ENCODE measurements at regions not wholly inside any gene's neighbourhood (a gene's known extent, or its start where the extent isn't known, plus 50 kb on each side); places are given as distances from the start of the nearest gene placed in this dataset.

- Histone ChIP-seq H3K4me1 (ENCODE audit: control insufficient read depth in 1 of 2, insufficient read depth in 2 of 2, low read length in 2 of 2) (no peaks in the 10 kb centered on the region), H3K9me3 (ENCODE audit: control insufficient read depth in 1 of 2, low read length in 2 of 2) (no peaks in the 10 kb centered on the region), H3K4me3 (ENCODE audit: low read depth in 1 of 2, low read length in 2 of 2) (no peak overlapping the region), H3K36me3 (ENCODE audit: control insufficient read depth in 1 of 2, insufficient read depth in 2 of 2, low read length in 2 of 2) (no peaks in the 10 kb centered on the region), H3K9ac (ENCODE audit: low read depth in 1 of 2, low read length in 2 of 2) (no peak overlapping the region), H3K27me3 (ENCODE audit: control insufficient read depth in 1 of 2, insufficient read depth in 2 of 2, low read length in 2 of 2) (no peaks in the 10 kb centered on the region), H3K27ac (ENCODE audit: low read depth, low read length) (no peak overlapping the region)
Observed at GRCh38 chr13:34555988-34556387, 386.1 kb upstream of the NBEA start.

- Histone ChIP-seq H3K4me1 (ENCODE audit: control insufficient read depth in 1 of 2, insufficient read depth in 2 of 2, low read length in 2 of 2) (no peaks in the 10 kb centered on the region), H3K9ac (ENCODE audit: low read depth in 1 of 2, low read length in 2 of 2) (no peak overlapping the region), H3K9me3 (ENCODE audit: control insufficient read depth in 1 of 2, low read length in 2 of 2) (no peaks in the 10 kb centered on the region), H3K4me3 (ENCODE audit: low read depth in 1 of 2, low read length in 2 of 2) (no peak overlapping the region), H3K36me3 (ENCODE audit: control insufficient read depth in 1 of 2, insufficient read depth in 2 of 2, low read length in 2 of 2) (no peaks in the 10 kb centered on the region), H3K27me3 (ENCODE audit: control insufficient read depth in 1 of 2, insufficient read depth in 2 of 2, low read length in 2 of 2) (no peaks in the 10 kb centered on the region), H3K27ac (ENCODE audit: low read depth, low read length) (no peak overlapping the region)
Observed at GRCh38 chr13:34561033-34561432, 381.0 kb upstream of the NBEA start.

DNA sequence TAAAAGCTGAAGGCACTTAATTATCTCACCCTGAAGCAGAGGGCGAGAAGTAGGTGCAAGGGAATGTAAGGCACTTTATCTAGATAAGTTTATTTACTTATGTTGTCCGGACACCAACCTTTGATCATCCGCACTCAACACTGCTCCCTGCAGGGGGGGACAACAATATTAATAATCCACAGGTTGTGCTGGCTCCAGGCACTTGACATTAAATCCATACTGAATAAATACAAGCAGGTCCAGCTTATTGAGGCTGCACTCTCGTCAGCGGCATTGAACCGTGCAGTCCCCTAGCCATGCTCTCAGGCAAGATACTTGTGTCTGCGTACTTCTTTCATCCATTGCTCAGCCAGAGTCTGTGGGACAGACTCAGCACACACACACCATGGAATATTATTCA is 374.5 kb upstream of the NBEA start:
- Histone ChIP-seq H3K4me1 (ENCODE audit: control insufficient read depth in 1 of 2, insufficient read depth in 2 of 2, low read length in 2 of 2) (no peaks in the 10 kb centered on the region), H3K36me3 (ENCODE audit: control insufficient read depth in 1 of 2, insufficient read depth in 2 of 2, low read length in 2 of 2) (no peaks in the 10 kb centered on the region), H3K27ac (ENCODE audit: low read depth, low read length) (no peak overlapping the region), H3K27me3 (ENCODE audit: control insufficient read depth in 1 of 2, insufficient read depth in 2 of 2, low read length in 2 of 2) (no peaks in the 10 kb centered on the region), H3K4me3 (ENCODE audit: low read depth in 1 of 2, low read length in 2 of 2) (no peak overlapping the region), H3K9me3 (ENCODE audit: control insufficient read depth in 1 of 2, low read length in 2 of 2) (no peaks in the 10 kb centered on the region), H3K9ac (ENCODE audit: low read depth in 1 of 2, low read length in 2 of 2) (no peak overlapping the region)

DNA sequence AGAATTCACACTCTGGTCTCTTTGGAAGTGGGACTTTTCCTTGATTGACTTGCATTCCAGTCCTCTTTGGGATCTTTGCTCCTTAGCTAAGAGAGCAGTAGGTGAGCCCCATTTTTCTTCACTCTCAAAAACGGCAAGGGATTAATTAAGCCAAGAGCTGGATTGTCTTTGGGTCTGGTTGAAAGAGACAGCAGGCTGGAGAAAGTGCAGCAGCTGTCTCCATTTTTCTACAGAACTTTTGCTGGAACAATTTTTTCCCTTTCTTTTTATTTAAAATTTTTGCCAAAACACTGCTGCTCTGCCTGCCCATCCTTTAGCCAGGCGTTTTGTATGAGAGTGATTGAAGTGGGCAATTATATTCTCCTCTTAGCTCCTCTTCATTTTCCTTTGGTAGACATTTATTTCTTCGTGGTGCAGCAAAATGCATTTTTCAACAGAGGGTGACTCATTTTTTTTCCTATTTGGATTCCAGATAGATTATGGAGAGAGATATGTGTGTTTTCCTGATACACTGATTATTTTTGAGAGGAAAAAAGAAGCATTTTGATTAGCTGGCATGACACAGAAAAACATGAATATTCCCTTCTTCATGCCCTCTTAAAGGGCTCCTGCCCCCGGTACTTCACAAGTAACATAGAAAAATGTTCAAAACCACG is 371.2 kb upstream of the NBEA start:
- no peaks in the 10 kb centered on the region for H3K9me3 ChIP-seq (ENCODE audit: control insufficient read depth in 1 of 2, low read length in 2 of 2)
- H3K4me3 ChIP-seq (ENCODE audit: low read depth in 1 of 2, low read length in 2 of 2), result no peak overlapping the region
- no peaks in the 10 kb centered on the region for H3K27me3 ChIP-seq (ENCODE audit: control insufficient read depth in 1 of 2, insufficient read depth in 2 of 2, low read length in 2 of 2)
- no peaks in the 10 kb centered on the region for H3K4me1 ChIP-seq (ENCODE audit: control insufficient read depth in 1 of 2, insufficient read depth in 2 of 2, low read length in 2 of 2)
- no peak overlapping the region for H3K9ac ChIP-seq (ENCODE audit: low read depth in 1 of 2, low read length in 2 of 2)
- no peak overlapping the region for H3K27ac ChIP-seq (ENCODE audit: low read depth, low read length)
- no peaks in the 10 kb centered on the region for H3K36me3 ChIP-seq (ENCODE audit: control insufficient read depth in 1 of 2, insufficient read depth in 2 of 2, low read length in 2 of 2)

DNA sequence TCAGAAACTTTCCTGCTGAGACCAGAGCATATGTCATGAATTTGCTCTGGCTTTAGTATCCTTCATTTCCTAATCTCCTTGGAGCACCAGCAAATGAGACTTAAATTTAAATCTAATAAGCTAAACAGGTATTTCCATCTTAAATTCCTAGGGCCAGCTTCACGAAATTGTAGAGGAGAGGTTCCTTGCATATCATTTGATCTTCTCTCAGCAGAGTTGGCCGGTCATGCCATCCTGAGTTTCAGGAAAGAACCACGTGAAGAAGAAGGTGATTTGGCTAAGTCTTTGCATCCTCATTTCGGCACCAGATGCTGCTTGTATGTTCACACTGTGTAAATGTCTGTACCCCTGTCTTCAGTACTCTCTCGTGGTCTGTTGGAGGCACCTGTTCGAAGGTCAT is 370.4 kb upstream of the NBEA start:
- Histone ChIP-seq H3K36me3 (ENCODE audit: control insufficient read depth in 1 of 2, insufficient read depth in 2 of 2, low read length in 2 of 2) (no peaks in the 10 kb centered on the region), H3K9me3 (ENCODE audit: control insufficient read depth in 1 of 2, low read length in 2 of 2) (no peaks in the 10 kb centered on the region), H3K9ac (ENCODE audit: low read depth in 1 of 2, low read length in 2 of 2) (no peak overlapping the region), H3K27me3 (ENCODE audit: control insufficient read depth in 1 of 2, insufficient read depth in 2 of 2, low read length in 2 of 2) (no peaks in the 10 kb centered on the region), H3K4me1 (ENCODE audit: control insufficient read depth in 1 of 2, insufficient read depth in 2 of 2, low read length in 2 of 2) (no peaks in the 10 kb centered on the region), H3K4me3 (ENCODE audit: low read depth in 1 of 2, low read length in 2 of 2) (no peak overlapping the region), H3K27ac (ENCODE audit: low read depth, low read length) (no peak overlapping the region)

DNA sequence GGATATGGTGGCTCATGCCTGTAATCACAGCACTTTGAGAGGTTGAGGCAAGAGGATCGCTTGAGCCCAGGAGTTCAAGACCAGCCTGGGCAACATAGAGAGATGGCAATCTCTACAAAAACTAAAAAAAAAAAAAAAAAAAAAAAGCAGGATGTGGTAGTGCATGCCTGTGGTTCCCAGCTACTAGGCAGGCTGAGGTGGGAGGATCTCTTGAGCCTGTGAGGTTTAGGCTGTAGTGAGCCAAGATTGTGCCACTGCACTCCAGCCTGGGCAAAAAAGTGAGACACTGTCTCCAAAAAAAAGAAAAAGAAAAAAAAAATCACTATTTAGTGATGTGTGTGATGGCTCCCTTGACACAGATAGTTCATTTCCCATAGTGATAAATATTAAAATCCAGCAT is 365.0 kb upstream of the NBEA start:
- H3K9me3 ChIP-seq (ENCODE audit: control insufficient read depth in 1 of 2, low read length in 2 of 2), result no peaks in the 10 kb centered on the region
- no peaks in the 10 kb centered on the region for H3K36me3 ChIP-seq (ENCODE audit: control insufficient read depth in 1 of 2, insufficient read depth in 2 of 2, low read length in 2 of 2)
- H3K27ac ChIP-seq (ENCODE audit: low read depth, low read length), result no peak overlapping the region
- no peaks in the 10 kb centered on the region for H3K4me1 ChIP-seq (ENCODE audit: control insufficient read depth in 1 of 2, insufficient read depth in 2 of 2, low read length in 2 of 2)
- no peak overlapping the region for H3K4me3 ChIP-seq (ENCODE audit: low read depth in 1 of 2, low read length in 2 of 2)
- no peak overlapping the region for H3K9ac ChIP-seq (ENCODE audit: low read depth in 1 of 2, low read length in 2 of 2)
- H3K27me3 ChIP-seq (ENCODE audit: control insufficient read depth in 1 of 2, insufficient read depth in 2 of 2, low read length in 2 of 2), result no peaks in the 10 kb centered on the region

GRCh38 chr13:34578471-34578870 is 363.6 kb upstream of the NBEA start:
- H3K9me3 ChIP-seq (ENCODE audit: control insufficient read depth in 1 of 2, low read length in 2 of 2), result no peaks in the 10 kb centered on the region
- no peak overlapping the region for H3K27ac ChIP-seq (ENCODE audit: low read depth, low read length)
- no peaks in the 10 kb centered on the region for H3K27me3 ChIP-seq (ENCODE audit: control insufficient read depth in 1 of 2, insufficient read depth in 2 of 2, low read length in 2 of 2)
- H3K4me3 ChIP-seq (ENCODE audit: low read depth in 1 of 2, low read length in 2 of 2), result no peak overlapping the region
- no peaks in the 10 kb centered on the region for H3K4me1 ChIP-seq (ENCODE audit: control insufficient read depth in 1 of 2, insufficient read depth in 2 of 2, low read length in 2 of 2)
- H3K36me3 ChIP-seq (ENCODE audit: control insufficient read depth in 1 of 2, insufficient read depth in 2 of 2, low read length in 2 of 2), result no peaks in the 10 kb centered on the region
- H3K9ac ChIP-seq (ENCODE audit: low read depth in 1 of 2, low read length in 2 of 2), result no peak overlapping the region

DNA sequence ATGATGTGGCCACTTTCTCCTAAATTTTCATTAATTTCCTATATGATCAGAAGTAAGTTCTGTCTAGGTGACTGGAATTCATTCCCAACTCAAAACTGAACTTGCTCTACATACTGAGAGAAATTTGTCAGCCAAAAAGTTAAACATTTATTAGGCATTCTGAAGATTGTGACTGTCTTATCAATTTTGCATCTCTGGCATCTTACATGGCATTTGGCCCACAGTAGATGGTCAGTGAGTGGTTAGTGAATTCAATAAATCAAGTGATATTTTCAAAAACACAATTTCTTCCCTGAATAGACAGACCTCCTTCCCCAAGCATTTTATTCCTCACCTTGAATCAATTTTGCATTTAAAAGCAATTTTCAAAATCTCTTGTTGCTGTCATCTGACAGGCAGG is 363.2 kb upstream of the NBEA start:
- no peak overlapping the region for H3K4me3 ChIP-seq (ENCODE audit: low read depth in 1 of 2, low read length in 2 of 2)
- no peaks in the 10 kb centered on the region for H3K27me3 ChIP-seq (ENCODE audit: control insufficient read depth in 1 of 2, insufficient read depth in 2 of 2, low read length in 2 of 2)
- no peaks in the 10 kb centered on the region for H3K36me3 ChIP-seq (ENCODE audit: control insufficient read depth in 1 of 2, insufficient read depth in 2 of 2, low read length in 2 of 2)
- no peaks in the 10 kb centered on the region for H3K4me1 ChIP-seq (ENCODE audit: control insufficient read depth in 1 of 2, insufficient read depth in 2 of 2, low read length in 2 of 2)
- no peak overlapping the region for H3K27ac ChIP-seq (ENCODE audit: low read depth, low read length)
- no peak overlapping the region for H3K9ac ChIP-seq (ENCODE audit: low read depth in 1 of 2, low read length in 2 of 2)
- no peaks in the 10 kb centered on the region for H3K9me3 ChIP-seq (ENCODE audit: control insufficient read depth in 1 of 2, low read length in 2 of 2)

- no peaks in the 10 kb centered on the region for H3K9me3 ChIP-seq (ENCODE audit: control insufficient read depth in 1 of 2, low read length in 2 of 2)
Observed at GRCh38 chr13:34583181-34583580, 358.9 kb upstream of the NBEA start.

GRCh38 chr13:34587576-34587975 is 354.5 kb upstream of the NBEA start:
- no peaks in the 10 kb centered on the region for H3K9me3 ChIP-seq (ENCODE audit: control insufficient read depth in 1 of 2, low read length in 2 of 2)
- no peaks in the 10 kb centered on the region for H3K4me1 ChIP-seq (ENCODE audit: control insufficient read depth in 1 of 2, insufficient read depth in 2 of 2, low read length in 2 of 2)
- no peak overlapping the region for H3K27ac ChIP-seq (ENCODE audit: low read depth, low read length)
- no peaks in the 10 kb centered on the region for H3K27me3 ChIP-seq (ENCODE audit: control insufficient read depth in 1 of 2, insufficient read depth in 2 of 2, low read length in 2 of 2)
- H3K4me3 ChIP-seq (ENCODE audit: low read depth in 1 of 2, low read length in 2 of 2), result no peak overlapping the region
- no peak overlapping the region for H3K9ac ChIP-seq (ENCODE audit: low read depth in 1 of 2, low read length in 2 of 2)
- no peaks in the 10 kb centered on the region for H3K36me3 ChIP-seq (ENCODE audit: control insufficient read depth in 1 of 2, insufficient read depth in 2 of 2, low read length in 2 of 2)

More at GRCh38 chr13:34583181-34583580, 358.9 kb upstream of the NBEA start:
- H3K9ac ChIP-seq (ENCODE audit: low read depth in 1 of 2, low read length in 2 of 2), result no peak overlapping the region
- H3K36me3 ChIP-seq (ENCODE audit: control insufficient read depth in 1 of 2, insufficient read depth in 2 of 2, low read length in 2 of 2), result no peaks in the 10 kb centered on the region
- H3K4me1 ChIP-seq (ENCODE audit: control insufficient read depth in 1 of 2, insufficient read depth in 2 of 2, low read length in 2 of 2), result no peaks in the 10 kb centered on the region
- no peak overlapping the region for H3K4me3 ChIP-seq (ENCODE audit: low read depth in 1 of 2, low read length in 2 of 2)
- H3K27ac ChIP-seq (ENCODE audit: low read depth, low read length), result no peak overlapping the region
- H3K27me3 ChIP-seq (ENCODE audit: control insufficient read depth in 1 of 2, insufficient read depth in 2 of 2, low read length in 2 of 2), result no peaks in the 10 kb centered on the region

DNA sequence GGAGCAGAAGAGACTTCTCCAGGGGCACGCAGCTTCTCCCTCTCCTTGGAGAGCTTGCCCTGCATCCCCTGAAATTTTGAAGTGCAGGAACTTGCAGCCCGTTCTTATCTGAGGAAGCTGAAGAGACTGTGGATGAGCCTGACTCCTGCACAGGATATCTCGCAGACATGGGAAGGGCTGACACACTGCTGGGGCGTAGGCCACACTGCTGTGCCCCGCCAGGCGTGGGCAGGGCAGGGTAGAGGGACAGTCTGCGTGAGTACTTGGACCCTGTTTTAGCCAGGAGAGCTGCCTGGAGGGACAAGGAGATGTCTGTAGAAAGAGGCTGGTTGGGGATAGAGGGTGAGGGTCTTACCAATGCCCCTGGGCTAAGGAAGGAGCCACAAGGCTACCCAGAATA is 353.7 kb upstream of the NBEA start:
- Histone ChIP-seq H3K27me3 (ENCODE audit: control insufficient read depth in 1 of 2, insufficient read depth in 2 of 2, low read length in 2 of 2) (no peaks in the 10 kb centered on the region), H3K36me3 (ENCODE audit: control insufficient read depth in 1 of 2, insufficient read depth in 2 of 2, low read length in 2 of 2) (no peaks in the 10 kb centered on the region), H3K27ac (ENCODE audit: low read depth, low read length) (no peak overlapping the region), H3K9ac (ENCODE audit: low read depth in 1 of 2, low read length in 2 of 2) (no peak overlapping the region), H3K4me3 (ENCODE audit: low read depth in 1 of 2, low read length in 2 of 2) (no peak overlapping the region), H3K4me1 (ENCODE audit: control insufficient read depth in 1 of 2, insufficient read depth in 2 of 2, low read length in 2 of 2) (no peaks in the 10 kb centered on the region), H3K9me3 (ENCODE audit: control insufficient read depth in 1 of 2, low read length in 2 of 2) (no peaks in the 10 kb centered on the region)

Data from duodenal mucosa (tissue), 2 donors.